Memory B cell (primary cell): ENCODE measurements at regions not wholly inside any gene's neighbourhood (a gene's known extent, or its start where the extent isn't known, plus 50 kb on each side); places are given as distances from the start of the nearest gene placed in this dataset.
"Not testable (repeated sequence)": the region's sequence is repeated elsewhere in the genome, so short reads cannot be mapped to it uniquely, and the experiment has no call there.

Experiments used
- ATAC-seq: fragments of 150-1000 bp; cut with Tn5 transposase; 2 replicates; pipeline ENCODE4 v1.10.0; 2021; ENCODE audit warnings: low read depth, mild to moderate bottlenecking, moderate library complexity
- DNase-seq, 2 donors: peaks; one replicate each; pipeline ENCODE4 v3.0.0; 2022; ENCODE audit warnings: low spot score in 2 of 2
- H3K27ac Mint-ChIP-seq: one replicate; pipeline ENCODE4 v1.8.0; 2022; ENCODE audit warnings: mild to moderate bottlenecking, moderate library complexity, mixed read lengths
- H3K27me3 Mint-ChIP-seq: one replicate; pipeline ENCODE4 v1.8.0; 2022; ENCODE audit warnings: mixed read lengths
- H3K36me3 Mint-ChIP-seq: one replicate; pipeline ENCODE4 v1.8.0; 2022; ENCODE audit warnings: mild to moderate bottlenecking, mixed read lengths
- H3K4me1 Mint-ChIP-seq: one replicate; pipeline ENCODE4 v1.8.0; 2022; ENCODE audit warnings: mixed read lengths
- H3K4me3 Mint-ChIP-seq: one replicate; pipeline ENCODE4 v1.8.0; 2022; ENCODE audit warnings: mild to moderate bottlenecking, moderate library complexity, mixed read lengths
- H3K9me3 Mint-ChIP-seq: one replicate; pipeline ENCODE4 v1.8.0; 2022; ENCODE audit warnings: mixed read lengths

GRCh38 chr9:27829621-27830020 is 256.3 kb upstream of the C9orf72 start:
- Mint-ChIP-seq H3K36me3 (no peaks in the 10 kb centered on the region), H3K4me1 (no peaks in the 10 kb centered on the region), H3K27ac (no peak overlapping the region), H3K27me3 (peaks cover 1% of the 10 kb centered on the region), H3K4me3 (no peak overlapping the region), H3K9me3 (no peaks in the 10 kb centered on the region)
- DNase-seq = no peak
- ATAC-seq = no peak

- not testable (repeated sequence) for ATAC-seq, H3K27ac Mint-ChIP-seq, H3K9me3 Mint-ChIP-seq, H3K36me3 Mint-ChIP-seq, H3K27me3 Mint-ChIP-seq, H3K4me3 Mint-ChIP-seq, H3K4me1 Mint-ChIP-seq, DNase-seq
These were observed 258.8 kb upstream of the C9orf72 start for GRCh38 chr9:27832108-27832507.

- Mint-ChIP-seq H3K4me1 (no peaks in the 10 kb centered on the region), H3K27ac (no peak overlapping the region), H3K9me3 (no peaks in the 10 kb centered on the region), H3K4me3 (no peak overlapping the region), H3K27me3 (peaks cover 9% of the 10 kb centered on the region), H3K36me3 (no peaks in the 10 kb centered on the region)
- DNase-seq = no peak
- ATAC-seq = no peak
These were observed 262.0 kb upstream of the C9orf72 start for GRCh38 chr9:27835286-27835685.

GRCh38 chr9:27835746-27836145 is 262.5 kb upstream of the C9orf72 start:
- no peak overlapping the region for H3K4me3 Mint-ChIP-seq
- H3K9me3 Mint-ChIP-seq = no peaks in the 10 kb centered on the region
- no peak overlapping the region for H3K27ac Mint-ChIP-seq
- no peaks in the 10 kb centered on the region for H3K4me1 Mint-ChIP-seq
- ATAC-seq (no peak), DNase-seq (no peak)
- peaks cover 7% of the 10 kb centered on the region for H3K27me3 Mint-ChIP-seq
- H3K36me3 Mint-ChIP-seq = no peaks in the 10 kb centered on the region

- Mint-ChIP-seq H3K9me3 (no peaks in the 10 kb centered on the region), H3K27me3 (peaks cover 9% of the 10 kb centered on the region), H3K4me3 (no peak overlapping the region), H3K27ac (no peak overlapping the region), H3K36me3 (no peaks in the 10 kb centered on the region), H3K4me1 (no peaks in the 10 kb centered on the region)
- DNase-seq = no peak
- ATAC-seq = no peak
These were observed 263.6 kb upstream of the C9orf72 start for GRCh38 chr9:27836661-27837401.

- no peaks in the 10 kb centered on the region for H3K9me3 Mint-ChIP-seq
- no peak overlapping the region for H3K27ac Mint-ChIP-seq
- ATAC-seq = no peak
- no peaks in the 10 kb centered on the region for H3K36me3 Mint-ChIP-seq
- H3K27me3 Mint-ChIP-seq = peaks cover 9% of the 10 kb centered on the region
- no peak overlapping the region for H3K4me3 Mint-ChIP-seq
- H3K4me1 Mint-ChIP-seq = no peaks in the 10 kb centered on the region
- no peak for DNase-seq
These were observed 265.6 kb upstream of the C9orf72 start for GRCh38 chr9:27838876-27839275.

- not testable (repeated sequence) for H3K4me3 Mint-ChIP-seq, H3K9me3 Mint-ChIP-seq, H3K4me1 Mint-ChIP-seq, H3K27ac Mint-ChIP-seq, H3K36me3 Mint-ChIP-seq, H3K27me3 Mint-ChIP-seq, DNase-seq, ATAC-seq
These were observed 266.5 kb upstream of the C9orf72 start for GRCh38 chr9:27839767-27840166.

GRCh38 chr9:27844797-27845196 is 271.5 kb upstream of the C9orf72 start:
- no peak overlapping the region for H3K4me3 Mint-ChIP-seq
- H3K27ac Mint-ChIP-seq = no peak overlapping the region
- H3K4me1 Mint-ChIP-seq = no peaks in the 10 kb centered on the region

GRCh38 chr9:27847380-27847779 is 274.1 kb upstream of the C9orf72 start:
- H3K4me3 Mint-ChIP-seq = no peak overlapping the region
- H3K9me3 Mint-ChIP-seq = peaks cover 3% of the 10 kb centered on the region
- DNase-seq (no peak), ATAC-seq (no peak)
- H3K4me1 Mint-ChIP-seq = no peaks in the 10 kb centered on the region
- H3K36me3 Mint-ChIP-seq = no peaks in the 10 kb centered on the region
- H3K27ac Mint-ChIP-seq = no peak overlapping the region
- peaks cover 3% of the 10 kb centered on the region for H3K27me3 Mint-ChIP-seq

More at GRCh38 chr9:27844797-27845196, 271.5 kb upstream of the C9orf72 start:
- ATAC-seq (no peak), DNase-seq (no peak)
- Mint-ChIP-seq H3K27me3 (peaks cover 2% of the 10 kb centered on the region), H3K9me3 (peaks cover 3% of the 10 kb centered on the region), H3K36me3 (no peaks in the 10 kb centered on the region)

GRCh38 chr9:27847818-27848217 is 274.5 kb upstream of the C9orf72 start:
- no peak for DNase-seq
- peaks cover 3% of the 10 kb centered on the region for H3K27me3 Mint-ChIP-seq
- no peaks in the 10 kb centered on the region for H3K4me1 Mint-ChIP-seq
- H3K4me3 Mint-ChIP-seq = no peak overlapping the region
- no peak overlapping the region for H3K27ac Mint-ChIP-seq
- ATAC-seq = no peak
- no peaks in the 10 kb centered on the region for H3K36me3 Mint-ChIP-seq
- H3K9me3 Mint-ChIP-seq = peaks cover 3% of the 10 kb centered on the region

- no peaks in the 10 kb centered on the region for H3K36me3 Mint-ChIP-seq
- H3K27ac Mint-ChIP-seq = no peak overlapping the region
- no peak overlapping the region for H3K4me3 Mint-ChIP-seq
- ATAC-seq (no peak), DNase-seq (no peak)
- no peaks in the 10 kb centered on the region for H3K4me1 Mint-ChIP-seq
- peaks cover 3% of the 10 kb centered on the region for H3K27me3 Mint-ChIP-seq
- H3K9me3 Mint-ChIP-seq = peaks cover 3% of the 10 kb centered on the region
These were observed 275.0 kb upstream of the C9orf72 start for GRCh38 chr9:27848315-27848714.

- Mint-ChIP-seq H3K9me3 (no peaks in the 10 kb centered on the region), H3K4me3 (no peak overlapping the region), H3K4me1 (no peaks in the 10 kb centered on the region), H3K27me3 (peaks cover 5% of the 10 kb centered on the region), H3K36me3 (no peaks in the 10 kb centered on the region), H3K27ac (no peak overlapping the region)
- DNase-seq (no peak), ATAC-seq (no peak)
These were observed 278.6 kb upstream of the C9orf72 start for GRCh38 chr9:27851858-27852257.

GRCh38 chr9:27853529-27853928 is 280.2 kb upstream of the C9orf72 start:
- Mint-ChIP-seq H3K27ac (no peak overlapping the region), H3K36me3 (no peaks in the 10 kb centered on the region), H3K4me3 (no peak overlapping the region), H3K27me3 (peaks cover 5% of the 10 kb centered on the region), H3K4me1 (no peaks in the 10 kb centered on the region), H3K9me3 (no peaks in the 10 kb centered on the region)
- DNase-seq (no peak), ATAC-seq (no peak)

GRCh38 chr9:27856054-27856453 is 282.8 kb upstream of the C9orf72 start:
- Mint-ChIP-seq H3K27me3 (peaks cover 2% of the 10 kb centered on the region), H3K36me3 (no peaks in the 10 kb centered on the region), H3K27ac (no peak overlapping the region), H3K9me3 (no peaks in the 10 kb centered on the region), H3K4me3 (no peak overlapping the region), H3K4me1 (no peaks in the 10 kb centered on the region)
- DNase-seq = no peak
- no peak for ATAC-seq

GRCh38 chr9:27856748-27857147 is 283.5 kb upstream of the C9orf72 start:
- Mint-ChIP-seq H3K9me3 (no peaks in the 10 kb centered on the region), H3K4me3 (no peak overlapping the region), H3K27ac (no peak overlapping the region), H3K27me3 (peaks cover 2% of the 10 kb centered on the region), H3K36me3 (no peaks in the 10 kb centered on the region), H3K4me1 (no peaks in the 10 kb centered on the region)
- DNase-seq (no peak), ATAC-seq (no peak)
